ENCODE measurements at regions not wholly inside any gene's neighbourhood (a gene's known extent, or its start where the extent isn't known, plus 50 kb on each side); places are given as distances from the start of the nearest gene placed in this dataset.

GRCh38 chr2:12861344-12861930 is 144.7 kb downstream of the TRIB2 start:
- H3K27ac ChIP-seq, result no peak overlapping the region
- ChIA-PET CTCF (interaction anchor here (0.7 kb wide), 1 partner anchor 22 kb away, joined by 3 read pairs; no protein-coding TSS in a partner anchor), POLR2A (no interaction called here)
- no peak for FAIRE-seq
- ATAC-seq, result no peak
- DNase-seq (ENCODE audit: low read depth in 1 of 2, low spot score in 1 of 2), result no peak
- H3K4me3 ChIP-seq, result no peak overlapping the region
- no peaks in the 10 kb centered on the region for H3K4me1 ChIP-seq
- no peak overlapping the region for H3K4me2 ChIP-seq
- TF ChIP-seq JUN (IDR thresholded peaks at IDR 0.05) (no peak), REST (IDR thresholded peaks at IDR 0.05) (no peak), HES2 (IDR thresholded peaks at IDR 0.05) (no peak), PHF8 (IDR thresholded peaks at IDR 0.05; ENCODE audit: borderline replicate concordance, low read depth) (no peak), RFX5 (IDR thresholded peaks at IDR 0.05) (no peak), FOSB (CRISPR knock-in tag; IDR thresholded peaks at IDR 0.05) (no peak), CEBPB (IDR thresholded peaks at IDR 0.05) (no peak), JUNB (IDR thresholded peaks at IDR 0.05) (no peak), POLR2AphosphoS2 (conservative IDR thresholded peaks at IDR 0.05; ENCODE audit: low read length) (no peak), USF2 (IDR thresholded peaks at IDR 0.05) (no peak), NFE2L2 (conservative IDR thresholded peaks at IDR 0.05; ENCODE audit: low read length) (no peak), MAFK (IDR thresholded peaks at IDR 0.05; ENCODE audit: partially characterized antibody) (no peak), HMGXB4 (CRISPR knock-in tag; IDR thresholded peaks at IDR 0.05; ENCODE audit: borderline replicate concordance) (no peak)
- 5% methylated on average over 2 of the region's 2 CpGs for WGBS (ENCODE audit: missing lambda C conversion rate)
- H3K9me3 ChIP-seq, result peaks cover 3% of the 10 kb centered on the region; the same call in 1 of the 3 replicates

- no peak for FAIRE-seq
- no peak overlapping the region for H3K4me2 ChIP-seq
- no peak overlapping the region for H3K4me3 ChIP-seq
- H3K9me3 ChIP-seq, result 0 out of 3 replicates have a peak, but pooled peaks cover 3% of the 10 kb centered on the region
- DNase-seq (ENCODE audit: low read depth in 1 of 2, low spot score in 1 of 2), result no peak
- ChIA-PET POLR2A (no interaction called here), CTCF (no interaction called here)
- H3K27ac ChIP-seq, result no peak overlapping the region
- TF ChIP-seq HES2 (IDR thresholded peaks at IDR 0.05), result no peak
- TF ChIP-seq CTCF (IDR thresholded peaks at IDR 0.05), result no peak
- TF ChIP-seq RCOR1 (IDR thresholded peaks at IDR 0.05; ENCODE audit: low read depth, low read length), result no peak
- no peak for TF ChIP-seq SMC3 (IDR thresholded peaks at IDR 0.05)
- TF ChIP-seq PBX3 (IDR thresholded peaks at IDR 0.05), result no peak
- TF ChIP-seq MAFK (IDR thresholded peaks at IDR 0.05; ENCODE audit: partially characterized antibody), result no peak
- no peak for TF ChIP-seq JUNB (IDR thresholded peaks at IDR 0.05)
- TF ChIP-seq FOSB (CRISPR knock-in tag; IDR thresholded peaks at IDR 0.05), result no peak
- TF ChIP-seq RFX5 (IDR thresholded peaks at IDR 0.05), result no peak
- TF ChIP-seq EHMT2 (IDR thresholded peaks at IDR 0.05; ENCODE audit: low read depth), result no peak
- TF ChIP-seq RARB (CRISPR knock-in tag; IDR thresholded peaks at IDR 0.05), result no peak
- ATAC-seq, result no peak
- H3K4me1 ChIP-seq, result no peaks in the 10 kb centered on the region
Measured at GRCh38 chr2:12862541-12862940, 145.8 kb downstream of the TRIB2 start.

Measured in A549 (cell line).